ENCODE measurements at regions not wholly inside any gene's neighbourhood (a gene's known extent, or its start where the extent isn't known, plus 50 kb on each side); places are given as distances from the start of the nearest gene placed in this dataset.

DNA sequence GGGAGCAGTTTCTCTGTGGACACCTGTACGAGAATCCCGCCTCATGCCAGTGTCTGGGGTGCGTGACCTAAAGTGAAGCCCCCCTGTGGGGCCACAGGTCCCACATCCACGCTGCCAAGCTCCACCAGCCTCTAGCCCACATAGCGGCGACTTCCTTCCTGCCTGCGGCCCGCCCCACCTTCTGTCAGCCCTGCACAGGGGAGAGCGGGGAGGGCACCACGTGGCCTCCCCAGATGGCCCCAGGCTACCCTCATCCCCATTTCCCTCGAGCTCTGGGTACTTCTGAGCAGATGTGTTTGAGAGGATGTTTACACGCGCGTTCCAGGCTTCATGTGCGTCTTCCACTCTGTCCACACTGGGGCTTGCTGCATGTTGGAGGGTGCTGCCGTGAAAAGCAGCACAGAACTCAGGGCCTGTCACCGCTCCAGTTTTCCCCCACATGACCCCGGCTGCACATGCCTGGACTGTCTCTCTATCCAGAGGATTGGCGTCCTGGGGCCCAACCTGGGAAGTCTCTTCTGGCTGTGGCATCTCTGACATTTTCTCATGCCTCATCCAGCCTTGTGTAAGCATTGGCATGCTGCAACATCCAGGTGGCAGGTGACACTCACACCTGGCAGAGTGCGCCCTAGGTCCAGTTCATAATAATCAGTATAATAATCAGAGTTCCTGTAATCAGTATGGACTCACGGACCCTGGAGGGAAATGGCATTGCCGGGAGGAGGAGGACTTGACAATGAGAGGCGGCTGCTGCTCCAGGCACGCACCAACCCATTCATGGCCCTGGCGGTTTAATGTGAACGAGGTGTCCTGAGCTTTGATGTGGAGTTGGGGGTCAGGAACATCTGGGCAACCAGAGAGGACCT, 146.3 kb upstream of the TWIST2 start:
- no peak for DNase-seq (ENCODE audit: low read depth)

DNA sequence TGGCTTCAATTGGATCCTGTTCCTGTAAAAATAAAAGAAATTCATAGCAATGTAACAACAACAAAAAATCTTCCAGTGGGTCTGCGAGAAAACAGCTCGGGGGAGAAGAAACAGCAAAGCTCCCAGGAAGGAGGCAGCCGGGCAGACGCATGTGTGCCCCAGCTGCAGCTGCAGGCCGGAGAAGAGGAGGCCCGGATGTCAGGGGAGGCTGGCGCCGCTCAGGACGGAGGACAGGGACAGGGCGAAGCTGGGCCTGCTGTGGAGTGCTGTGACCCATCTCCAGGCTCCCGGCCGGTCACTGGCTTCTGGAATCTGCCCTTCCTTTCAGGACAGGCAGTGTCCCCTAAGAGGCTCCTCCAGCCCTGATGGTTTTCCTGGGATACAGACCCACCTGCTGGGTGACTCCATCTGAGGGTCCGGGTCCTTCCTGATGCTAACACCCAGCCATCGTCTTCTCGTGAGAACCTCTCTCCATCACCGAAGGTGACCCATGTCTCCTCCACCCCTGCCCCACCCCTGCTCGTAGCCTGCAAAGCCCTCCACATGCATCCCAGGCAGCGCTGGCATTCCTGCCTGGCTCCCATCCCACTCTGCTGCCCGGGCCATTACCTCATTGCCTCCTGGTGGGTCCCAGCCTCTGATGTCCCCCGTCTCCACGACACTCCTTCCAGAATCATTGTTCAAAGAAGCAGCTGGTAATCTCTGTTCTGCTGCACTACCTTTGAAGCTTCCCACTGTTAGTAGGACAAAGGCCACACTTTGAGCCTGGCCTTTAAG, 145.4 kb upstream of the TWIST2 start:
- no peak for DNase-seq (ENCODE audit: low read depth)

- DNase-seq (ENCODE audit: low read depth): no peak
These were observed 144.9 kb upstream of the TWIST2 start for GRCh38 chr2:238703053-238703415.

GRCh38 chr2:238703436-238703835, 144.4 kb upstream of the TWIST2 start:
- no peak for DNase-seq (ENCODE audit: low read depth)

DNA sequence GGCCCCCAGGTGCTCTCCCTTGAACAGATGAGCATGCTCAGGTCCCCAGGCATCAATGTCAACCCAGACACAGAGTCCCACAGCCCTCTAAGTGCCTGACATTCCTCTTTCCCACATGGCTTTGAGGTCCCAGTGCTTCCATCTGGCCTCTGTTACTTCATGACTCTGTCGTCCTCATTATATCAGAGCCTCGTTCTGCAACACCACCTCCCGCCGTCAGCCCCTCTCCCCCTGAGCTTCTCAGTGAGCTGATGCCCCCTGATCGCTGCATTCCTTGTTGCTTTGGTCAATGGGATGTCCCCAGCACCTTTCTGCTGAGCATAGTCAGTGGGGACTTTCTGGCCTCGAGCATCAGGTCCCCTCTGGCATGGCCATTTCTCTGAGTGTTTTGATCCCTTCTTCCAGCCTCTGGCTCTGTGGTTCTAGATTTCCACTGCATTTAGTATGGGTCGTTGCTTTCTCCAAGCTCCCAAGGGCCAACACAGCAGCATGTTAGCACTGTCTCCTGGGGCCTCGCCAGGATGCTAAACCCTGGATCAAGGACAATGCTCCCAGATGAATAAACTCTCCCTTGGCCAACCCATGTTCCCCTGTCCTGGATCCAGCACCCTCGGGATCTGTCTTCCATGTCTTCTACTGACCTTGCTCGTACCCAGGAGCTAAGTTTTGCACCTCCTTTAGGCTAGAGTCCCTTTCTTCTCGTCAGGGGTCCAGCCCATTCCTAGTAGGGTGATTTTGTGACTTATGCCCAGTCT, 143.2 kb upstream of the TWIST2 start:
- no peak for DNase-seq (ENCODE audit: low read depth)

- no peak for DNase-seq (ENCODE audit: low read depth)
These were observed 141.7 kb upstream of the TWIST2 start for GRCh38 chr2:238706163-238706562.

- DNase-seq (ENCODE audit: low read depth): no peak
These were observed 141.2 kb upstream of the TWIST2 start for GRCh38 chr2:238706673-238707072.

GRCh38 chr2:238709325-238710025, 138.4 kb upstream of the TWIST2 start:
- DNase-seq (ENCODE audit: low read depth): no peak

DNA sequence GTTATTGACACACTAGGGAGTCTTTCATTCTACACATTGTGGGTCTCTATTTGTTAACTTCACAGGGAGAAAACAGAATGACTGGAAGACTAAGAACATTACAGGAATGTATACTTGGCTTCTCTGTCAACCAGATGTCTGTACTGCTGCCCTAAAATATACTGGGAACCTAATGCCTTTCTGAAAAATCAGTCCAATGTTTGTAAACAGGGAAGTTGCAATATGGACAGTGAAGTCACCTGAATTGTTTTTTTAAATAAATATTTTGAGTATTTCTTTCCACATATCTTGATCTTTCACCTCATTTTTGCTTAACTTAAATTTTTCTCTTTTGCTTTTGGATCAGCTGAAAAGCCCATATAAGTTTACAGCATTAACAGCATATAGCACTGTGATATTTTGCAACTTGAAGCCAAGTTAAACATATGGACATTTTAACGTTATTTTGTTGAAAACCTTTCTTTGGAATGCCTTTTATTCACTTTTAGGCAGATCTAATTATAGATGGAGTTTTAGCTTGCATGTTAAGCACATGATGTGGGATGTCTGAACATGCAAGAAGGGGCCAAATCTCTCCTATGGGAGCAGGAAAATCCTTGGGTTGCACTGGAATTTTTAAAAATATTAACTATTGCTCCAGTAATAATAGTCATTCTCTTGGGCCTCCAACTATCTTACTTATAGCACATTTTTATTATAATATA, 137.7 kb upstream of the TWIST2 start:
- DNase-seq (ENCODE audit: low read depth): no peak

DNA sequence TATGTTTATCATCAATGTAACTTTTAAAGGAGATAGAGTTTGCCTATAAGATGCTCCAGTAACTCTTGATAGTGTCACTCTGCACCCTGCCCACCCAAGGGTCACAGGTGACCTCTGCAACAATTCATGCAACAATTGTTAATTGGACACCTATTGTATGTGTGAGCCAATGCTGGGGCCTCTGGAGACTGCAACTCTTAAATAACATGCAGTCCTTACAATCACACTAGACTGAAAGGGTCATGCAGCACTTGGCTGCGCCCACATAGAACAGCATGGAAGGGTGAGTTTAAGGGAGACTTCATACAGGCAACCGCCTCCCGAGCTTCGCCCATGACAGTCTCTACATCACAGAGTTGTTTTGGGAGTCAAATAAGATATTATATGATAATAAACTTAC, 137.1 kb upstream of the TWIST2 start:
- DNase-seq (ENCODE audit: low read depth): no peak

DNA sequence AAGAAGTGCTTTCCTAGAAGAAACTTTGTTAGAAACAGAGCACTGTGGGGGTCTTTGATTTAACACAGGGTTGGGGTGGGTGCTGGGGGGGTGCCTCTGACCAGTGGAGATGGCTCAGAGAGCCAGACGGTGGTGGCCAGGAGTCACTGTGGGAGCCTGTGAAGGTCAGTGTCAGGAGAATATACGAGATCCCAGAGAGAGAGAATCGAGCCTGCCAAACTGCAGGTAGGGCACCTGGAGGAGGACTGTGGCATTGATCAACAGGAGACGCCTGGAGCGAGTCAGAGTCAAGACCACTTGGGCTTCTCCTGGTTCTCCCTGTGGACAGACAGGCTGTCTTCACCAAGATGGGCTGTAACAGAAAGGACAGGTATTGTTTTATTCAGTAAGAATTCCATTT, 136.5 kb upstream of the TWIST2 start:
- no peak for DNase-seq (ENCODE audit: low read depth)

GRCh38 chr2:238712011-238712410, 135.9 kb upstream of the TWIST2 start:
- DNase-seq (ENCODE audit: low read depth): no peak

GRCh38 chr2:238713198-238713826, 134.6 kb upstream of the TWIST2 start:
- no peak for DNase-seq (ENCODE audit: low read depth)

GRCh38 chr2:238714038-238714528, 133.8 kb upstream of the TWIST2 start:
- DNase-seq (ENCODE audit: low read depth): peak; percentile 27

DNA sequence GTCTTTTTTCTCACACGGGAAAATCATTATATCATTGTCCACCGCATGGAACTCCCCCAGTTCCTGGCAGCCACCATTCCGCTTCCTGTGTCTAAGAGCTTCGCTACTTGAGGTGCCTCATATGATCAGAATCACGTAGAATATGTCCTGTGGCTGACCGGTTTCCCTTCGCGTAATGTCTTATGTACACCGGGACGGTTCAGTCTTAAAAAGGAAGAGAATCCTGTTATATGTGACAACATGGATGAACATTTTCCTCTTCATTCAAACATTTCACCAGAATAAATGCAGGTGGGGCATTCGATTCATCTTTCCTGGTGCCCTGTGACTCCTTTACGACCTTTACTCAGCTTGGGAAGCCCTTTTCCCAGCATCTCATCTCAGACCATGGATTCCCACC, 131.7 kb upstream of the TWIST2 start:
- DNase-seq (ENCODE audit: low read depth): no peak

DNA sequence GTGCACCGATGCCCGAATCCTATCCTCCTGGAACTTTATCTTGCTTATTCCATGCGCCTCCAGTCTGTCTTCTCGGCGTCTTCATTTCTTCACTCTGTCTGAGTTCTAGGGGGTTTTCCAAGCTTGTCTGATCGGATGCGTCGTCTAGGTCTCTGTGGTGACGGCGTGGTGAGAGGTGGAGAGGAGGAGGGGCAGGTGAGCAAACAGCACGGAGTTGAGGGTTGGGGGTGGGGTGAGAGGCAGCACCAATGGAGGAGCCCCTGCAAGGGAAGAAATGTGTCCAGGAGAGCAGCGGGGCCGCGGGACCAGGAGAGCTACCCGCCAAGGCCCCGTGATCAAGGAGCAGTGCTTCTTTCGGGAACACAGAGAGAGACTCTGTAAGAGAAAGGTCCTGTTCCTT, 131.3 kb upstream of the TWIST2 start:
- no peak for DNase-seq (ENCODE audit: low read depth)

DNA sequence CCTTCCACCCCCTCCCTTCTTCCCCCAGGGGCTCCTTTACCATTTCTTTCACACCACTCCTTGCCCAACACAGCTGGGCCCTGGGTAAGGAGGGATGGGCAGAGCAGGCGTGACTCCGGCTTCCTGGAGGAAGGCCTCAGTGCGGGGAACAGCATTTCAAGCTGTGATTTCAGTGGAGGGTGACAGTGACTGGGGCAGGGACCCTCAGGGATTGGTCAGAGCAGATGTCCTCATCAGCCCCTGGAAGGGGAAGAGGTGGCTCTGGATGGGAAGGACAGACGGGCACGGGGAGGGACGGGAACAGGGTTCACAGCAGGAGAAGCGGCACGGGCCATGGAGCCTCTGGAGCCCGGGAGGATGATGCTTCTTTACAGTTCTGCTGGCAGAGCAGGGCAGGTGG, 130.8 kb upstream of the TWIST2 start:
- DNase-seq (ENCODE audit: low read depth): no peak

DNA sequence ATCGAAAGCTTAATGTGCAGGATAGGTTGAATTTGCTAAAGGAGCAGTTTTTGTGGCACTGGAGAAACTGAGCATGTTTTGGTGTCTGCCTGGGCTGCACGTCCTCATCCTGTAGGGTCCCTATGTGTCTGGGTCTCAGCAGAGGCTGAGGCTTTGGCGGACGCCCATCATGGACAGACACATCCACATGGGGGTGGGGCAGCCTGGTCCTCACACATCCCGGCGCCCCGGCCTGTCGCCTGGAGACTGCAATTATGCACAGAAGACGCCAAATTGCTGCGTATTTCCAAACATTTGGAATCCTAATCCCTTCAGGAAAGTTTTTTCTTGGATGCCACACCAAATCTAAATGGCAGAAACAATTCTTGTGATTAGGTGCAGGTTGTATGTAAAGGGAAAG, 128.2 kb upstream of the TWIST2 start:
- DNase-seq (ENCODE audit: low read depth): no peak

- peak; percentile 48 for DNase-seq (ENCODE audit: low read depth)
These were observed 127.6 kb upstream of the TWIST2 start for GRCh38 chr2:238720232-238720672.

DNA sequence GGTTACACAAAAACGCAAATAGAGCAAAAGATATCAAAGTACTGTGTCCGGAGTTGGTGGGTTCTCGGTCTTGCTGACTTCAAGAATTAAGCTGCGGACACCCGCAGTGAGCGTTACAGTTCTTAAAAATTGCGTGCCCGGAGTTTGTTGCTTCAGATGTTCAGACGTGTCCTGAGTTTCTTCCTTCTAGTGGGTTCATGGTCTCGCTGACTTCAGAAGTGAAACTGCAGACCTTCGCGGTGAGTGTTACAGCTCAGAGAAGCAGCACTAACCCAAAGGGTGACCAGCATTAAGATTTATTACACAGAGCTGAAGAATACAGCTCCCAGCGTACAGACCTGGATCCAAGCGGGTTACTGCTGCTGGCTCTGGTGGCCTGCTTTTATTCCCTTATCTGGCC, 125.7 kb upstream of the TWIST2 start:
- no peak for DNase-seq (ENCODE audit: low read depth)

GRCh38 chr2:238722883-238723282, 125.0 kb upstream of the TWIST2 start:
- no peak for DNase-seq (ENCODE audit: low read depth)
